ENCODE measurements at regions not wholly inside any gene's neighbourhood (a gene's known extent, or its start where the extent isn't known, plus 50 kb on each side); places are given as distances from the start of the nearest gene placed in this dataset.

DNA sequence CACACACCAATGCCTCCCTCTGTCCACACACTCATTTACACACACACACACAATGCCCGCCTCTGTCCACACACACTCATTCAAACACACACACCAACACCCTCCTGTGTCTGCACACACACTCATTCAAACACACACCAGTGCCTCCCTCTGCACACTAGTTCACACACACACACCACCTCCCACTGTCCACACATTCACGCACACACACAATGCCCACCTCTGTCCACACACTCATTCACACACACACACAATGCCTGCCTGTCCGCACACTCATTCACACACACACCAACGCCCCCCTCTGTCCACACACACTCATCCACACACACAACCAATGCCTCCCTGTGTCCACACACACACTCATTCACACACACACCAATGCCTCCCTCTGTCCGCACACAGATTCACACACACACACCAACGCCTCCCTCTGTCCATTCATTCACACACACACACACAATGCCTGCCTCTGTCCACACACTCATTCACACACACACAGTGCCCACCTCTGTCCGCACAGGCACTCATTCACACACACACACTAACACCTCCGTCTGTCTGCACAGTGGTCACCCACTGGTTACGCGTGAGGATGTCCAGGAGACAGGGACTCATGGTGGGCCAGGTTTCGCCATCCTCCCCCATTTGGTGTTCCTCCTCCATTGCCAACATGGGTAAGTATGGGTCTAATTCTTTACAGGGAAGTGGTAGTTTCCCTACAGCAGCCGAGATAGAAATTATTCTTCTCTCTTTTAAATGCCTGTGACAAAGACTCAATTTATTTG is 62.4 kb upstream of the THBS2 start:
- TF ChIP-seq, protein P1, sequence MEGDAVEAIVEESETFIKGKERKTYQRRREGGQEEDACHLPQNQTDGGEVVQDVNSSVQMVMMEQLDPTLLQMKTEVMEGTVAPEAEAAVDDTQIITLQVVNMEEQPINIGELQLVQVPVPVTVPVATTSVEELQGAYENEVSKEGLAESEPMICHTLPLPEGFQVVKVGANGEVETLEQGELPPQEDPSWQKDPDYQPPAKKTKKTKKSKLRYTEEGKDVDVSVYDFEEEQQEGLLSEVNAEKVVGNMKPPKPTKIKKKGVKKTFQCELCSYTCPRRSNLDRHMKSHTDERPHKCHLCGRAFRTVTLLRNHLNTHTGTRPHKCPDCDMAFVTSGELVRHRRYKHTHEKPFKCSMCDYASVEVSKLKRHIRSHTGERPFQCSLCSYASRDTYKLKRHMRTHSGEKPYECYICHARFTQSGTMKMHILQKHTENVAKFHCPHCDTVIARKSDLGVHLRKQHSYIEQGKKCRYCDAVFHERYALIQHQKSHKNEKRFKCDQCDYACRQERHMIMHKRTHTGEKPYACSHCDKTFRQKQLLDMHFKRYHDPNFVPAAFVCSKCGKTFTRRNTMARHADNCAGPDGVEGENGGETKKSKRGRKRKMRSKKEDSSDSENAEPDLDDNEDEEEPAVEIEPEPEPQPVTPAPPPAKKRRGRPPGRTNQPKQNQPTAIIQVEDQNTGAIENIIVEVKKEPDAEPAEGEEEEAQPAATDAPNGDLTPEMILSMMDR (IDR thresholded peaks at IDR 0.05): no peak
- TF ChIP-seq POLR2AphosphoS5 (IDR thresholded peaks at IDR 0.05): no peak
- no peak for TF ChIP-seq POLR2A (IDR thresholded peaks at IDR 0.05; ENCODE audit: low read depth)

All from esophagus muscularis mucosa (tissue), 3 donors.